ENCODE measurements at regions not wholly inside any gene's neighbourhood (a gene's known extent, or its start where the extent isn't known, plus 50 kb on each side); places are given as distances from the start of the nearest gene placed in this dataset.
A peak's percentile ranks its signal among the peaks of the same experiment; 100 is the strongest.
"Not testable (repeated sequence)": the region's sequence is repeated elsewhere in the genome, so short reads cannot be mapped to it uniquely, and the experiment has no call there.

GRCh38 chr2:111617299-111618225 lies 266.4 kb downstream of the ANAPC1 start:
- peak; percentile 68 for DNase-seq (ENCODE audit: low read depth, low spot score)

DNA sequence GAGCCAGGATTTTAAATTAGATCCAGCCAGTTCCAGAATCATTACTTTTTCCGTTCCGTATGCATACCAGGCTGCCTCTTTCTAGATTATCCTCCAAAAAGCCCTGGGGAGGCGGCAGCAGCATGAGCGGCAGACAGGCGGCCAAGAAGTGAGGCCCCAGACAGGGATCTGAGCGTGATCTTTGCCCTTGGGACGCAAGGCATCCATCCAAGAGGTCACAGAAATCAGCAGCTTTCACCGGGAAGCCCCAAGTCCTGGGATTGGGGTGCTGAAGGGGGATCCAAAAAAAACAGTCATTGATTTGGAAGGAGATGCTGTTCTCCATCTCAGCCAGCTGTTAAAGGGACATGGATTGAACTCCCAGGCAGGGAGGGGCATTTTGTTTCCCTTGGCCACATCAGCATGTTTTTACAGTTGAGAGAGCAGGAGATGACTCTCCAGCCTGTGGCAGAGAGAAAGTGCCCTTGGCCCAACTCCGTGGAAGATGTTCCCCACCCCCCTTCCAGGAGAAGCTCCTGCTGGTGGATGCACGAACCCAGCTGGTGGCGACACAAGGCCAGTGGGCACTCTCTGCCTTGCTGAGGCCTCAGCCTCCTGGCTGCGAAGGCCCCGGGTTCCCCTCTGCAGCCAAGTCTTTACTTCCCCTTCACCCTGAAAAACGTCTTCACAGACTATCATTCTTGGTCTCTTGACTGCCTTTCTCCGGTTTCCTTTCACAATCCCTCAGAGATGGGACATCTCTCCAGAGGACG lies 265.6 kb downstream of the ANAPC1 start:
- peak; percentile 38 for DNase-seq (ENCODE audit: low read depth, low spot score)

DNA sequence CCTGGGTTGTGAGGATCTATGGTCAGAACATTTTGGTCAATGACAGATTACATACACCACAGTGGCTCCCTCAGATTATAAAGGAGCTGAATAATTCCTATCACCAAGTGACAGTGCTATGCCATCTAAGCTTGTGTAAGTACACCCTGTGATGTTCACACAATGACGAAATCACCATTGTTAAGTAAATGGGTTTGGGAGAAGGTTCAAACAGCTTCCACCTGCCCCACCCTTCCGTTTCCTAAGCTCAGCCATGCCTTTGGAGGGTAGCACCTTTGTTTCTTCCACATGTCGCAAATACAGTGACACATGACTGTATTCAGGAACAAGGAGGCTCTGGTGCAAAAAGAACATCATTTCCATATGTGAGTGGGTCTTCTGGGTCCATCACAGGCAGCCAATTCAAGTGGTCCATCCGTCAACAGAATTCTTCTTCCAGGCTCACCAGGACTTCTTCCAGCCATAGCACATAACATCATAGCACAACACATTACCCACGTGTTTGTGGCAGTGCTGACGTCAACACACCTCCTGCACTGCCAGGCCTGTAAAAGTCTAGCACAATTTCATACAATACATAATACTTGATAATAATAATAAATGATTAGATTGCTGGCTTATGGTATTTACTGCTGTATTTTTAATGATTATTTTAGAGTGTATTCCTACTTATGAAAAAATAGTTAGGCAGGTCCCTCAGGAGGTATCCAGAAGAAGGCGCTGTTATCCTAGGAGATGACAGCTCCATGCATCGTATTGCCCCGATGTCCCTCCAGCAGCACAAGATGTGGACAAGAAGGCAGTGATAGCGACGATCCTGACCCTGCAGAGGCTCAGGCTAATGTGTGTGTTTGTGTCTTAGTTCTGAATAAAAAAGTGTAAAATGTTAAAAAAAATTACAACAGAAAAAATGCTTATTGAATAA lies 264.8 kb downstream of the ANAPC1 start:
- no peak for DNase-seq (ENCODE audit: low read depth, low spot score)

GRCh38 chr2:111620281-111620680 lies 263.7 kb downstream of the ANAPC1 start:
- no peak for DNase-seq (ENCODE audit: low read depth, low spot score)

GRCh38 chr2:111622859-111623258 lies 261.1 kb downstream of the ANAPC1 start:
- DNase-seq (ENCODE audit: low read depth, low spot score) = no peak

GRCh38 chr2:111623380-111623779 lies 260.6 kb downstream of the ANAPC1 start:
- DNase-seq (ENCODE audit: low read depth, low spot score) = no peak

DNA sequence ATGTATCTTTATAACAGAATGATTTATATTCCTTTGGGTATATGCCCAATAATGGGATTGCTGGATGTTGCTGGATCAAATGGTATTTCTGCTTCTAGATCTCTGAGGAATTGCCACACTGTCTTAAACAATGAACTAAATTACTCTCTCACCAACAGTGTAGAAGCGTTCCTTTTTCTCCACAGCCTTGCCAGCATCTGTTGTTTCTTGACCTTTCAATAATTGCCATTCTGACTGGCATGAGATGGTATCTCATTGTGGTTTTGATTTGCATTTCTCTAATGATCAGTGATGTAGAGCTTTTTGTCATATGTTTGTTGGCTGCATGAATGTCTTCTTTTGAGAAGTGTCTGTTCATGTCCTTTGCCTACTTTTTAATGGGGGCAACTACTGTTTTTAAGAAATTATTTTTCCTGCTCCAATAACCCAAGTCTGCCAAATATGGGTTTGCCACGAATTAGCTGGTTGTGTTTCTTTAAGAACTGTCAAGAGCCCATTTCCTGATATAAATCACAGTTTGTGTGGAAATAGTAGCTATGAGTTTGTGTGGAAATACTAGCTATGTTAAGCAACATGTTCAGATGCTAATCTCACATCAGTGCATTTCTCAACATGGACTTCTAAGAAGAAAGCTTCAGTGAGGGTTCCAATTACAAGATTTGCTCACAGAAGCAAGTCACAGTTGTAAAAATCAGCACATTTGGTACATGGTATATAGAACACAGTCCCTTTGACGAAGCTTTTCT lies 259.4 kb downstream of the ANAPC1 start:
- DNase-seq (ENCODE audit: low read depth, low spot score) = peak; percentile 11

DNA sequence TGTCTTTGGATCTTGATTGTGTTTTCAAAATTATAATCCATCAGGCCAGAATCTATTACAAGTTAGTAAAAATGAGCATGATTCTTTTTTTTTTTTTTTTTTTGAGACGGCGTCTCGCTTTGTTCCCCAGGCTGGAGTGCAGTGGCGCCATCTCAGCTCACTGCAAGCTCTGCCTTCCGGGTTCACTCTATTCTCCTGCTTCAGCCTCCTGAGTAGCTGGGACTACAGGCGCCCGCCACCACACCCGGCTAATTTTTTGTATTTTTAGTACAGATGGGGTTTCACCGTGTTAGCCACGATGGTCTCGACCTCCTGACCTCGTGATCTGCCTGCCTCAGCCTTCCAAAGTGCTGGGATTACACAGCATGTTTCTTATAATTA lies 258.8 kb downstream of the ANAPC1 start:
- not testable (repeated sequence) for DNase-seq (ENCODE audit: low read depth, low spot score)

DNA sequence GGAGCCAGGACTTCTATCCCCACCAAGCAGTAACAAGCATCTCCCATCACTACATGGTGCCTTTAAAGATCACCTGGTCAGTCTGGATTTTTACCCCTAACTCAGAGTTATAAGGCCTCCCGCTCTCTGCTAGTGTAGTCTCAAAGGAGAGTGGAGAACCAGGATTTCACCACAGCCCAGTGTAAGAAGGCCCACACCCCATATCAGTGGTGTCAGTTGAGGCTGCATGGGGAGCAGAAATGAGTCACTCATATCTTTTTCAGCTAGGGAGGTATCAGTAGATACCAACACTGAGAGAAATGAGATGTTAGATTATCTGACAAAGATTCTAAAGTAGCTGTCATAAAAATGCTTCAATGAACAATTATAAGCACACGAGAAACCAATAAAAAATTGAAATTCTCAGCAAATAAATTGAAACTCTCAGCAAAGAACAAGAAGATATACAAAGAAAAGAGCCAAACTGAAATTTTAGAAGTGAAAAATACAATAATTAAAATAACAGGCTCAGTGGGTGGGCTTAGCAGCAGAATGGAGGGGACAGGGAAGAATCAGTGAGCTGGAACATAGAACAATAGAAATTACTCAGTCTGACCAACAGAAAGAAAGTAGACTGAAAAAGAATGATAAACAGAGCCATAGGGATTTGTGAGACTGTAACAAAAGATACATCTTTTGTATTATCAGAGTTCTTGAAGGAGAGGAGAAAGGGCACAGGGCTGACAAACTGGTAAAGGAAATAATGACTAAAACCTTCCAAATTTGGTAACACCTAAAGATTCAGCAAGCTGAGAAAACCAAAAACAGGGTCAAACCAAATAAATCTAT lies 257.7 kb downstream of the ANAPC1 start:
- DNase-seq (ENCODE audit: low read depth, low spot score) = no peak

DNA sequence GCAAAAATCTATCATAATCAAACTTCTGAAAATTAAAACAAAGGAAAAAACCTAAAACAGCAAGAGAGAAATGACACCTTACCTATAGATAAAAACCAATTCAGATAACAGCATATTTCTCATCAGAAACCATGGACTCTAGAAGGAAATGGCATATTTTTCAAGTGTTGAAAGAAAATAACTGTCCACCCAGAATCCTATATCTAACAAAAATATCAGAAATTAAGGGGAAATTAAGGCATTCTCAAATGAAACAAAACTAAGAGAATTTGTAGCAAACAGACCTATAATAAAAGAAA lies 257.2 kb downstream of the ANAPC1 start:
- no peak for DNase-seq (ENCODE audit: low read depth, low spot score)

DNA sequence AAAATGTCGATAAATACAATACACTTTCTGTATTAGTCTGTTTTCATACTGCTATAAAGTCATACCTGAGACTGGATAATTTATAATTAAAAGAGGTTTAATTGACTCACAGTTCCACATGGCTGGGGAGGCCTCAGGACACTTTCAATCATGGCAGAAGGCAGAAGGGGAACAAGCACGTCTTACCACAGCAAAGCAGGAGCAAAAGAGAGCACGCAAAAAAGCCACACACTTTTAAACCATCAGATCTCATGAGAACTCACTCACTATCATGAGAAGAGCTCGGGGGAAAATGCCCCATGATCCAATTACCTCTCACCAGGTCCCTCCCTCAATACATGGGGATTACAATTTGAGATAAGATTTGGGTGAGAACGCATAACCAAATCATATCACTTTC lies 256.7 kb downstream of the ANAPC1 start:
- DNase-seq (ENCODE audit: low read depth, low spot score) = no peak

DNA sequence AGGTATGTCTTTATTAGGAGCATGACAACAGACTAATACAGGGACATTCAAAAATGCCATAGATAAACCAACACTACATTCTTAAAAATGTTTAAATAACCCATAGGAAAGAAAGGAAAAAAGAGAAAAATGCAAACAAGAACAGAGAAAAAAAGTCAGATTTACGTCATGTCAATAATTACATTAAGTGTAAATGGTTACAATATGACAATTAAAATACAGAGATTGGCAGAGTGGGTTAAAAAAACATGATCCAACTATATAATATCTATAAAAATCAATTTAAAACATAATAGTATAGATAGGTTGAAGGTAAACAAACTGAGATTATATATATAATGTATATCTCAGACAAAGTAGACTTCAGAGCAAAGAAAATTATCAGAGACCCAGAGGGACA lies 255.8 kb downstream of the ANAPC1 start:
- no peak for DNase-seq (ENCODE audit: low read depth, low spot score)

- DNase-seq (ENCODE audit: low read depth, low spot score) = no peak
These were observed 254.0 kb downstream of the ANAPC1 start for GRCh38 chr2:111629983-111630382.

DNA sequence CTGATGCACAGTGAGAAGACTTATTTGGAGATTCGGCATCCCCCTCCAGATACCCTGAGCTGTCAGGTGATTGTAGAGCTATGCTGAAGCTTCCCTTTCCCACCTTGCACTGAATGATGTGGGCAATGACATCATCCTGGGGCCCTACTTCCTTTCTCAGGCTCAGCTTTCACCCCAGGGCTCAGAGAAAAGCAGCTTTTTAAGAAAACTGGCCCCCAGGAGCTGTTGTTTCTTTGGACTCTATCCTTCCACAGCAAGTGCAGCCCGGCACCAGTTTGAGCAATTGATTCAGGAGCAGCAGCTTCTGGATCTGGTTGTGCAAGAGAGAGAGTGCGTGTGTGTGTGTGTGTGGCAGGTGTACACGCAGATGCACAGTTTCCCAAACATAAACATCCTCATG lies 251.3 kb downstream of the ANAPC1 start:
- DNase-seq (ENCODE audit: low read depth, low spot score) = no peak

DNA sequence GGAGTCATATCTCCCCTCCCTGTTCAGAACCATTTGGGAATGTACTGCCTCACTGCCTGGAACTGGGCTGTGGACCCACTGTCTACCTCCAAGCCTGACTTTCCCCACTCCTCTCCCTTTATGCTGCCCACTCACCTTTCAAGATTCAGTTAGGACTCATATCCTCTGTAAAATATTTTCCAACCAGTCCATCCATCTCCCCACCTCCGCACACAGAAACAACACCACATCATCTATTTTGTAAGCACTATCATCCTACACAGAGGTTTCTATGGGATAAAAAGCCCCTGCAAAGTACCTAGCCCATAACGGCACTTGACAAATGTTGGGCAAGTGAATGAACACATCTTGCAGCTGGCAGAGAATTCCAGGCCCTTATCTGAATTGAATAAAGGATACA lies 250.8 kb downstream of the ANAPC1 start:
- no peak for DNase-seq (ENCODE audit: low read depth, low spot score)

DNA sequence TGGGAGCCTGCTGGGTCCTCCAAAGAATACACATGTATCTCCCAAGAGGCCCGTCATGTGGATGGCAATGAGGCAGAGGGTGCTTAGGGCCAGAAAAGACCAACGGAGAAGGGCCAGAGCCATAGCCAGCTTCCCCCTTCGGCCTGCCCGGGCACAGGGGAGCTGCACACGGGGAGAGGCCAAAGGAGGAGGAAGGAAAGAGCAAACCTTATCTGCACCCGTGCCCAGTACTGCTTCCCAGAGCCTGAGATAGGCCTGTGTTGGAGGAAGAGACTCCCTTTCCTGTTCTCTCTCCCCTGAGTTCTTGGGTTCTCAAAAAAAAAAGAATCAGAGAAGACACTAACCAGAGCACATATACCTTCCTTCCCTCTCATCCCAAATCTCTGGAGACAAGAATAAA lies 250.3 kb downstream of the ANAPC1 start:
- DNase-seq (ENCODE audit: low read depth, low spot score) = no peak

GRCh38 chr2:111634050-111634794 lies 249.8 kb downstream of the ANAPC1 start:
- no peak for DNase-seq (ENCODE audit: low read depth, low spot score)

- peak; percentile 30 for DNase-seq (ENCODE audit: low read depth, low spot score)
These were observed 248.9 kb downstream of the ANAPC1 start for GRCh38 chr2:111634995-111635538.

- no peak for DNase-seq (ENCODE audit: low read depth, low spot score)
These were observed 247.1 kb downstream of the ANAPC1 start for GRCh38 chr2:111636905-111637304.

Data from astrocyte of the hippocampus (primary cell).